HL-60 (cell line): ENCODE measurements at regions not wholly inside any gene's neighbourhood (a gene's known extent, or its start where the extent isn't known, plus 50 kb on each side); places are given as distances from the start of the nearest gene placed in this dataset.

ENCODE experiments used
- GABPA ChIP-seq: IDR thresholded peaks from 2 replicates; pipeline ENCODE4 v1.6.1; 2012; ENCODE audit warnings: low read depth
- POLR2AphosphoS5 ChIP-seq: IDR thresholded peaks from 2 replicates; pipeline ENCODE4 v1.6.1; 2012; ENCODE audit warnings: low read depth
- REST ChIP-seq: IDR thresholded peaks from 2 replicates; pipeline ENCODE4 v1.6.1; 2012; ENCODE audit warnings: low read depth; ENCODE audit not compliant: insufficient replicate concordance
- SPI1 ChIP-seq: IDR thresholded peaks from 2 replicates; pipeline ENCODE4 v1.6.1; 2012; ENCODE audit warnings: low read depth, mild to moderate bottlenecking, borderline replicate concordance
- TF ChIP-seq, protein P1 (sequence below): IDR thresholded peaks from one replicate; pipeline ENCODE4 v1.5.1; 2011; ENCODE audit warnings: low read length, control low read depth, inconsistent platforms; ENCODE audit not compliant: insufficient read depth

GRCh38 chr6:164947164-164947563 lies 362.2 kb downstream of the C6orf118 start:
- TF ChIP-seq, protein P1, sequence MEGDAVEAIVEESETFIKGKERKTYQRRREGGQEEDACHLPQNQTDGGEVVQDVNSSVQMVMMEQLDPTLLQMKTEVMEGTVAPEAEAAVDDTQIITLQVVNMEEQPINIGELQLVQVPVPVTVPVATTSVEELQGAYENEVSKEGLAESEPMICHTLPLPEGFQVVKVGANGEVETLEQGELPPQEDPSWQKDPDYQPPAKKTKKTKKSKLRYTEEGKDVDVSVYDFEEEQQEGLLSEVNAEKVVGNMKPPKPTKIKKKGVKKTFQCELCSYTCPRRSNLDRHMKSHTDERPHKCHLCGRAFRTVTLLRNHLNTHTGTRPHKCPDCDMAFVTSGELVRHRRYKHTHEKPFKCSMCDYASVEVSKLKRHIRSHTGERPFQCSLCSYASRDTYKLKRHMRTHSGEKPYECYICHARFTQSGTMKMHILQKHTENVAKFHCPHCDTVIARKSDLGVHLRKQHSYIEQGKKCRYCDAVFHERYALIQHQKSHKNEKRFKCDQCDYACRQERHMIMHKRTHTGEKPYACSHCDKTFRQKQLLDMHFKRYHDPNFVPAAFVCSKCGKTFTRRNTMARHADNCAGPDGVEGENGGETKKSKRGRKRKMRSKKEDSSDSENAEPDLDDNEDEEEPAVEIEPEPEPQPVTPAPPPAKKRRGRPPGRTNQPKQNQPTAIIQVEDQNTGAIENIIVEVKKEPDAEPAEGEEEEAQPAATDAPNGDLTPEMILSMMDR, result no peak
- no peak for TF ChIP-seq SPI1
- no peak for TF ChIP-seq POLR2AphosphoS5
- TF ChIP-seq REST, result no peak
- no peak for TF ChIP-seq GABPA
